HepG2 (cell line): ENCODE measurements at regions not wholly inside any gene's neighbourhood (a gene's known extent, or its start where the extent isn't known, plus 50 kb on each side); places are given as distances from the start of the nearest gene placed in this dataset.

ENCODE experiments used
- ATAC-seq: fragments of 200-7000 bp; cut with Tn5 transposase; 3 replicates; pipeline ENCODE4 v1.9.1; 2020; ENCODE audit warnings: mild to moderate bottlenecking, moderate library complexity
- BruUV-seq: library from RNA; stranded (reverse); fragments of 400-500 nt; replicated peaks from 2 replicates; lab custom pipeline; 2021; lab: Mats Ljungman, UMichigan
- CTCF ChIA-PET: fragments of 300-600 bp; formaldehyde crosslinking; extraction: SDS; loops from one replicate; lab custom pipeline; 2021; ENCODE audit warnings: low total read pairs, inconsistent platforms, low intra/inter-chr PET ratio; lab: Yijun Ruan, JAX
- POLR2A ChIA-PET: fragments of 350-600 bp; sonication (Branson Sonifier 250); formaldehyde crosslinking; loops from one replicate; lab custom pipeline; 2020; ENCODE audit warnings: antibody characterized with exemption, inconsistent platforms; lab: Yijun Ruan, JAX
- DNase-seq: peaks from one replicate; pipeline ENCODE4 v3.0.0-alpha.2; 2015; ENCODE audit warnings: low spot score
- FAIRE-seq: peaks from 3 replicates; lab custom pipeline; 2011; peaks lifted over from hg19 to GRCh38; lab: Jason Lieb, UNC
- H2AFZ ChIP-seq: one replicate; pipeline ENCODE4 v1.6.1; 2011; ENCODE audit warnings: low read length, inconsistent platforms
- H3K27ac ChIP-seq: fragments of 300-600 bp; 3 replicates; pipeline ENCODE4 v1.8.0; 2011; ENCODE audit warnings: mixed run types, mild to moderate bottlenecking, mixed read lengths, low read length, inconsistent platforms; ENCODE audit not compliant: insufficient read depth; ENCODE audit errors: extremely low read length
- H3K27me3 ChIP-seq, 2 experiments: fragments of 200-600 bp in 1 of 2; 2 replicates in 1 of 2; 3 replicates in 1 of 2; pipeline versions ENCODE4 v1.6.0 to v1.8.0; 2011; ENCODE audit warnings: low read length in 2 of 2, mild to moderate bottlenecking in 2 of 2, moderate library complexity in 2 of 2, inconsistent platforms in 1 of 2; ENCODE audit not compliant: insufficient read depth in 2 of 2, control insufficient read depth in 1 of 2
- H3K36me3 ChIP-seq, 2 experiments: fragments of 200-600 bp in 1 of 2; replicated peaks in 1 of 2; 2 replicates in 1 of 2; 3 replicates in 1 of 2; pipeline versions ENCODE4 v1.5.1 to v1.8.0; 2011; ENCODE audit warnings: low read length in 2 of 2, inconsistent platforms in 1 of 2; ENCODE audit not compliant: insufficient read depth in 2 of 2, control insufficient read depth in 1 of 2
- H3K4me1 ChIP-seq: 2 replicates; pipeline ENCODE4 v1.5.1; 2012; ENCODE audit warnings: low read length, inconsistent platforms; ENCODE audit not compliant: insufficient read depth
- H3K4me2 ChIP-seq: 2 replicates; pipeline ENCODE4 v1.6.0; 2011; ENCODE audit warnings: low read depth, low read length, inconsistent platforms
- H3K4me3 ChIP-seq, 3 experiments: fragments of 200-600 bp in 1 of 3; sonication (generic), shearing (Covaris generic) in 1 of 3; replicated peaks in 1 of 3; 2 replicates each; pipeline ENCODE4 v1.5.1; 2011 to 2016; ENCODE audit warnings: low read length in 3 of 3, inconsistent platforms in 2 of 3, low read depth in 2 of 3, mild to moderate bottlenecking in 2 of 3, control low read depth in 1 of 3, mixed read lengths in 1 of 3; ENCODE audit not compliant: insufficient read depth in 1 of 3
- H3K79me2 ChIP-seq: one replicate; pipeline ENCODE4 v1.6.1; 2011; ENCODE audit warnings: low read length, inconsistent platforms; ENCODE audit not compliant: insufficient read depth
- H3K9ac ChIP-seq: 2 replicates; pipeline ENCODE4 v1.6.0; 2011; ENCODE audit warnings: mild to moderate bottlenecking, low read depth, low read length, inconsistent platforms; ENCODE audit not compliant: insufficient read depth
- H3K9me3 ChIP-seq: 2 replicates; pipeline ENCODE4 v1.5.1; 2012; ENCODE audit warnings: mild to moderate bottlenecking, low read length
- H4K20me1 ChIP-seq: 2 replicates; pipeline ENCODE4 v1.6.0; 2011; ENCODE audit warnings: inconsistent platforms, mild to moderate bottlenecking, low read length, moderate library complexity; ENCODE audit not compliant: insufficient read depth
- GATA4 ChIP-seq: sonication (generic); IDR thresholded peaks from 2 replicates; pipeline ENCODE4 v1.6.1; 2016; ENCODE audit warnings: antibody characterized with exemption, low read depth, borderline replicate concordance
- IKZF1 ChIP-seq: fragments of 450-650 bp; IDR thresholded peaks from 2 replicates; pipeline ENCODE4 v1.7.1; 2016
- MEF2D ChIP-seq: sonication (generic); formaldehyde crosslinking; IDR thresholded peaks from 2 replicates; pipeline ENCODE4 v1.5.1; 2020; ENCODE audit warnings: mild to moderate bottlenecking, missing genetic modification reagents
- NPAS2 ChIP-seq: sonication (generic); formaldehyde crosslinking; IDR thresholded peaks from 2 replicates; pipeline ENCODE4 v1.8.0; 2022; ENCODE audit warnings: mild to moderate bottlenecking, missing genetic modification reagents, borderline replicate concordance
- TRIM24 ChIP-seq: sonication (generic); formaldehyde crosslinking; IDR thresholded peaks from 2 replicates; pipeline ENCODE4 v1.8.0; 2022; ENCODE audit warnings: mild to moderate bottlenecking, missing genetic modification reagents
- ZNF501 ChIP-seq: sonication (generic); formaldehyde crosslinking; IDR thresholded peaks from 2 replicates; pipeline ENCODE4 v1.5.1; 2020; ENCODE audit warnings: mild to moderate bottlenecking, moderate library complexity, missing genetic modification reagents
- ZNF615 ChIP-seq: sonication (generic); formaldehyde crosslinking; IDR thresholded peaks from 2 replicates; pipeline ENCODE4 v1.5.0; 2020; ENCODE audit warnings: mild to moderate bottlenecking, missing genetic modification reagents, borderline replicate concordance
- ZNF883 ChIP-seq: sonication (generic); formaldehyde crosslinking; IDR thresholded peaks from 2 replicates; pipeline ENCODE4 v1.5.1; 2020; ENCODE audit warnings: mild to moderate bottlenecking, missing genetic modification reagents; ENCODE audit errors: not compliant biosample characterization
- WGBS: methylation state at CpG from one replicate; pipeline ENCODE4 v1.1.6; 2017; ENCODE audit warnings: low lambda C conversion rate; 5-methylcytosine and 5-hydroxymethylcytosine counted together
- in situ Hi-C: cut with HindIII; loops from 2 replicates; pipeline ENCODE4 v1.10.0; 2017; ENCODE audit warnings: low pct_unique_long_range_greater_than_20kb; ENCODE audit not compliant: extremely low pct_ligation_motif_present
- intact Hi-C: fragments of 100-400 bp; cut with micrococcal nuclease; formaldehyde crosslinking; loops from one replicate; pipeline ENCODE4 v1.10.0; 2022; ENCODE audit not compliant: unreplicated experiment
- TF ChIP-seq, protein P1 (sequence below): sonication (generic); formaldehyde crosslinking; IDR thresholded peaks from 2 replicates; pipeline ENCODE4 v1.5.0; 2020; ENCODE audit warnings: mild to moderate bottlenecking, missing genetic modification reagents
- TF ChIP-seq, protein P2 (sequence below): sonication (generic); formaldehyde crosslinking; IDR thresholded peaks from 2 replicates; pipeline ENCODE4 v1.5.0; 2020; ENCODE audit warnings: missing genetic modification reagents, mild to moderate bottlenecking, borderline replicate concordance
- TF ChIP-seq, protein P3 (sequence below), 2 experiments: sonication (generic) in 1 of 2; formaldehyde crosslinking in 1 of 2; IDR thresholded peaks; 2 replicates each; pipeline versions ENCODE4 v1.4.0 to v1.6.1; 2018 to 2020; ENCODE audit warnings: missing genetic modification reagents in 2 of 2, borderline replicate concordance in 1 of 2, low read depth in 1 of 2, mild to moderate bottlenecking in 1 of 2, missing biosample characterization in 1 of 2

DNA sequence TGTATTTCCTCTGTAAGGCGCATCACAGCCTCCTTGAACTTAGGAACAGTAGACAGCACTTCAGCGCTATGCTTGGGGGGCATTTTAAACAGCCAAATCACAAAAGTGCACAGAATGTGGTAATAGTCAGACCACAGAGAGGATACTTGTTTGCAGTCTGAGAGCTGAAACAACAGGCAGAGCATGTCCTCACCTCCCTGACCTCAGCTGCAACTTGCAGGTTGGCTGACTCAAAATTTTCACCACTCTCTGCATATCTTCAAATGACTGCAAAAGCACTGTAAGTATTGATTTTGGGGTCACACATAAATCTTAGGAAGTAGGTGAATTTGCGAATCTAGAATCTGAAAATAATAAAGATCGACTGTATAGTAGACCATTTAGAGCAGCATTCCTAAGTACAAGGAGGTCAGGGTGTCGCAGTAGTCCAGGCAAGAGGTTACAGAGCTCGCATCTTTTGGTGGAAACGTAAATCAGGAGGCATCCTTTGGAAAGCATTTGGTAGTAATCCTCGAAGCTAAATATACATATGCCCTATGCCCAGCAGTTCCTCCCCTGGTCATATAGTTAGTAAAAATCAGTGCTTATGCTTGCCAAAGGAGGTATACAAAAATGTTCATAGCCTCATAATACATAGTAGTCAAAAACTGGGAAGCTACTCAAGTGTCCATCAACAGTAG lies 108.2 kb upstream of the MYCN start:
- WGBS: 32% methylated on average over 8 of the region's 8 CpGs
- H4K20me1 ChIP-seq: no peaks in the 10 kb centered on the region
- no peaks in the 10 kb centered on the region for H3K79me2 ChIP-seq
- POLR2A ChIA-PET: no interaction called here
- no peaks in the 10 kb centered on the region for H3K9me3 ChIP-seq
- DNase-seq (no peak), ATAC-seq (no peak), FAIRE-seq (no peak)
- H3K9ac ChIP-seq: no peak overlapping the region
- TF ChIP-seq TRIM24 (CRISPR knock-in tag) (no peak), GATA4 (no peak), ZNF615 (CRISPR knock-in tag) (no peak)
- H3K4me1 ChIP-seq: no peaks in the 10 kb centered on the region
- H3K36me3 ChIP-seq: no peaks in the 10 kb centered on the region
- intact Hi-C loops (no loop called here), in situ Hi-C loops (no loop called here)
- CTCF ChIA-PET: no interaction called here
- no peak overlapping the region for H3K4me3 ChIP-seq
- no peak overlapping the region for H3K4me2 ChIP-seq
- H3K27me3 ChIP-seq: 0 out of 5 replicates have a peak, but pooled peaks cover 0 to 4% of the 10 kb centered on the region in 2 experiments
- no TSS peak for BruUV-seq
- no peak overlapping the region for H2AFZ ChIP-seq
- no peak overlapping the region for H3K27ac ChIP-seq

DNA sequence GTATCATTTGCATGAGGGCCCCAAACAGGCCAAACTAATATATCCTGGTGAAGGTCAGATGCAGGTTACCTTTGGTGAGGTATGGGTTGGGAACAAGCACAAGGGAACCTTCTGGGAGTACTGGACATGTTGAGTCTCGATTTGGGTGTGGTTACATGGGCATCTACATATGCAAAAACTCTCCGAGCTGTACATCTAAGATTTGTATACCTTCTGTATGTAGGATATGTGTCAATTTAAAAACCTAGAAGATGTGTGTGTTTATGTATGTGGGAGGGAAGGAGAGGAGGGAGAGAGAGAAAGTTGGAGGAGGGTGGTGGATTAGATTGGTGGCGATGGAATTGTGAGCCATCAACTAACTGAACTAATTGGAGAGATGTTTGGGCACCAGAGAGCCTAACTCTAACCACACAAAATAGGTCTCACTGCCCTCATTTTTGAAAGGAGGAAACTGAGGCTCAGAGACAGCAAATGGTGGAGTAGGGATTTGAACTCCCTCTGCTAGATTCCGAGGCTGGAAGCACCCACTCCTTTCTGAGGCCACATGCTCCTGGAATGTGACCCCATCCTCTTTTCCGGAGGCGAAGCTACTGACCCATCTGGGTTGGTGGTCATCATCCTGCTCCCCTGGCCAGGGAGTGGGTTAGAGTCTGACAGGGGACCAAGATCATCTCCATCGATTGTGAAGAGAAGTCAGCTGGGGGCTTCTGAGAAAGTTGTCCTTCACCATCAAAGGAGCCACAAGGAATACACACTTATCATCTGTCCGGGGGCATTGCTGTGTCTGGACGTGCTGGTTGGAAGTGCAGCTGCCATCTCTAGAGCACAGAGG lies 107.3 kb upstream of the MYCN start:
- H3K27ac ChIP-seq: no peak overlapping the region
- FAIRE-seq: no peak
- 30% methylated on average over 9 of the region's 9 CpGs for WGBS
- H2AFZ ChIP-seq: no peak overlapping the region
- ATAC-seq: no peak
- in situ Hi-C loops (no loop called here), intact Hi-C loops (no loop called here)
- H4K20me1 ChIP-seq: no peaks in the 10 kb centered on the region
- POLR2A ChIA-PET: no interaction called here
- H3K79me2 ChIP-seq: no peaks in the 10 kb centered on the region
- no TSS peak for BruUV-seq
- 0 out of 5 replicates have a peak, but pooled peaks cover 0 to 6% of the 10 kb centered on the region in 2 experiments for H3K27me3 ChIP-seq
- no peaks in the 10 kb centered on the region for H3K36me3 ChIP-seq
- H3K9ac ChIP-seq: no peak overlapping the region
- CTCF ChIA-PET: no interaction called here
- H3K9me3 ChIP-seq: no peaks in the 10 kb centered on the region
- no peak for DNase-seq
- H3K4me1 ChIP-seq: no peaks in the 10 kb centered on the region
- H3K4me3 ChIP-seq: no peak overlapping the region
- H3K4me2 ChIP-seq: no peak overlapping the region
- TF ChIP-seq, protein P1, sequence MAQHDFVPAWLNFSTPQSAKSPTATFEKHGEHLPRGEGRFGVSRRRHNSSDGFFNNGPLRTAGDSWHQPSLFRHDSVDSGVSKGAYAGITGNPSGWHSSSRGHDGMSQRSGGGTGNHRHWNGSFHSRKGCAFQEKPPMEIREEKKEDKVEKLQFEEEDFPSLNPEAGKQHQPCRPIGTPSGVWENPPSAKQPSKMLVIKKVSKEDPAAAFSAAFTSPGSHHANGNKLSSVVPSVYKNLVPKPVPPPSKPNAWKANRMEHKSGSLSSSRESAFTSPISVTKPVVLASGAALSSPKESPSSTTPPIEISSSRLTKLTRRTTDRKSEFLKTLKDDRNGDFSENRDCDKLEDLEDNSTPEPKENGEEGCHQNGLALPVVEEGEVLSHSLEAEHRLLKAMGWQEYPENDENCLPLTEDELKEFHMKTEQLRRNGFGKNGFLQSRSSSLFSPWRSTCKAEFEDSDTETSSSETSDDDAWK (CRISPR knock-in tag): no peak
- TF ChIP-seq IKZF1 (no peak), ZNF501 (no peak), MEF2D (no peak), ZNF883 (CRISPR knock-in tag) (no peak), NPAS2 (CRISPR knock-in tag) (no peak)
- TF ChIP-seq, protein P2, sequence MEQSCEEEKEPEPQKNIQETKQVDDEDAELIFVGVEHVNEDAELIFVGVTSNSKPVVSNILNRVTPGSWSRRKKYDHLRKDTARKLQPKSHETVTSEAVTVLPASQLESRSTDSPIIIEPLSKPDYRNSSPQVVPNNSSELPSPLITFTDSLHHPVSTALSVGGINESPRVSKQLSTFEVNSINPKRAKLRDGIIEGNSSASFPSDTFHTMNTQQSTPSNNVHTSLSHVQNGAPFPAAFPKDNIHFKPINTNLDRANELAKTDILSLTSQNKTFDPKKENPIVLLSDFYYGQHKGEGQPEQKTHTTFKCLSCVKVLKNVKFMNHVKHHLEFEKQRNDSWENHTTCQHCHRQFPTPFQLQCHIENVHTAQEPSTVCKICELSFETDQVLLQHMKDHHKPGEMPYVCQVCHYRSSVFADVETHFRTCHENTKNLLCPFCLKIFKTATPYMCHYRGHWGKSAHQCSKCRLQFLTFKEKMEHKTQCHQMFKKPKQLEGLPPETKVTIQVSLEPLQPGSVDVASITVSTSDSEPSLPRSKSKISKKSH: no peak
- TF ChIP-seq, protein P3, sequence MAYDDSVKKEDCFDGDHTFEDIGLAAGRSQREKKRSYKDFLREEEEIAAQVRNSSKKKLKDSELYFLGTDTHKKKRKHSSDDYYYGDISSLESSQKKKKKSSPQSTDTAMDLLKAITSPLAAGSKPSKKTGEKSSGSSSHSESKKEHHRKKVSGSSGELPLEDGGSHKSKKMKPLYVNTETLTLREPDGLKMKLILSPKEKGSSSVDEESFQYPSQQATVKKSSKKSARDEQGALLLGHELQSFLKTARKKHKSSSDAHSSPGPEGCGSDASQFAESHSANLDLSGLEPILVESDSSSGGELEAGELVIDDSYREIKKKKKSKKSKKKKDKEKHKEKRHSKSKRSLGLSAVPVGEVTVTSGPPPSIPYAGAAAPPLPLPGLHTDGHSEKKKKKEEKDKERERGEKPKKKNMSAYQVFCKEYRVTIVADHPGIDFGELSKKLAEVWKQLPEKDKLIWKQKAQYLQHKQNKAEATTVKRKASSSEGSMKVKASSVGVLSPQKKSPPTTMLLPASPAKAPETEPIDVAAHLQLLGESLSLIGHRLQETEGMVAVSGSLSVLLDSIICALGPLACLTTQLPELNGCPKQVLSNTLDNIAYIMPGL (CRISPR knock-in tag; IDR thresholded peaks at IDR 0.05; ENCODE audit: borderline replicate concordance in 1 of 2, low read depth in 1 of 2): no peak
